Fibroblast of lung (primary cell): ENCODE measurements at regions not wholly inside any gene's neighbourhood (a gene's known extent, or its start where the extent isn't known, plus 50 kb on each side); places are given as distances from the start of the nearest gene placed in this dataset.

Source experiments
- EZH2 ChIP-seq: IDR thresholded peaks from 2 replicates; pipeline ENCODE4 v1.5.1; 2012; ENCODE audit warnings: low read length, control low read depth, mild to moderate bottlenecking; ENCODE audit errors: missing control alignments
- TF ChIP-seq, protein P1 (sequence below), 2 donors: IDR thresholded peaks in 1 of 2; conservative IDR thresholded peaks in 1 of 2; 1 replicate in 1 of 2; 2 replicates in 1 of 2; pipeline ENCODE4 v1.5.1; 2011 to 2012; ENCODE audit warnings: low read length in 2 of 2, control low read depth in 1 of 2, inconsistent platforms in 1 of 2, low read depth in 1 of 2, mild to moderate bottlenecking in 1 of 2

DNA sequence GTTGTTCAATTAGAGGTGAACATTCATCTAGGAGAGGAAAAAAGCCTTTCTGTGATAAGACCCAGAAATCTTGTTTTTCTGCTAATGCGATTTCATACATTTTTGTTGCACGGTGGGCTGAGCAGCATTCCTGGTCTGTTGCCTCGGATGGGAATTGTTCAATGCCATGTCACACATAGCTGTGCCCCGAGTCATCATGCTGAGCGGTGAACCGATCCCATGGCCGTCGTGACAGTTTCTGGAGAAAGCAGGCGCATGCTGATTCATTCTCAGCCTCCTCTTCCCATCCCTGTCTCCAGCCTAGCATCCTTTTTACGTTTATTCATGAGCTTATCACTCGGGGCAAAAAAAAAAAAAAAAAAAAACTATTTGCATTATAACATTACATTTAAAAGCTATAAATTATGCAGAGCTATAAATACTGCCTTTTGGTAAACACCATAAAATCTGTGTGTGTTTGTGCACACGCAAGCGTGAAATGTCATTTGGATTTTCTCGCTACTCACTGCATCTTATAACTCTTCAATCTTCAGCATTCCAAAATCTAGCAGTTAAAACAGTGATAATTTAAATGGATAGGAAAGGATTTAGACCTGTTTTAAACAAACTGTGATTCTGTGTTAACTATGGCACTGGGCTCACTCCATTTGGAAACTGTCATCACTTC, 58.9 kb upstream of the IFNGR1 start:
- TF ChIP-seq, protein P1, sequence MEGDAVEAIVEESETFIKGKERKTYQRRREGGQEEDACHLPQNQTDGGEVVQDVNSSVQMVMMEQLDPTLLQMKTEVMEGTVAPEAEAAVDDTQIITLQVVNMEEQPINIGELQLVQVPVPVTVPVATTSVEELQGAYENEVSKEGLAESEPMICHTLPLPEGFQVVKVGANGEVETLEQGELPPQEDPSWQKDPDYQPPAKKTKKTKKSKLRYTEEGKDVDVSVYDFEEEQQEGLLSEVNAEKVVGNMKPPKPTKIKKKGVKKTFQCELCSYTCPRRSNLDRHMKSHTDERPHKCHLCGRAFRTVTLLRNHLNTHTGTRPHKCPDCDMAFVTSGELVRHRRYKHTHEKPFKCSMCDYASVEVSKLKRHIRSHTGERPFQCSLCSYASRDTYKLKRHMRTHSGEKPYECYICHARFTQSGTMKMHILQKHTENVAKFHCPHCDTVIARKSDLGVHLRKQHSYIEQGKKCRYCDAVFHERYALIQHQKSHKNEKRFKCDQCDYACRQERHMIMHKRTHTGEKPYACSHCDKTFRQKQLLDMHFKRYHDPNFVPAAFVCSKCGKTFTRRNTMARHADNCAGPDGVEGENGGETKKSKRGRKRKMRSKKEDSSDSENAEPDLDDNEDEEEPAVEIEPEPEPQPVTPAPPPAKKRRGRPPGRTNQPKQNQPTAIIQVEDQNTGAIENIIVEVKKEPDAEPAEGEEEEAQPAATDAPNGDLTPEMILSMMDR (conservative IDR thresholded peaks at IDR 0.05 in 1 of 2, IDR thresholded peaks at IDR 0.05 in 1 of 2; ENCODE audit: low read depth in 1 of 2, low read length in 2 of 2), result no peak
- no peak for TF ChIP-seq EZH2
